ENCODE measurements at regions not wholly inside any gene's neighbourhood (a gene's known extent, or its start where the extent isn't known, plus 50 kb on each side); places are given as distances from the start of the nearest gene placed in this dataset.
"Not testable (repeated sequence)": the region's sequence is repeated elsewhere in the genome, so short reads cannot be mapped to it uniquely, and the experiment has no call there.

DNA sequence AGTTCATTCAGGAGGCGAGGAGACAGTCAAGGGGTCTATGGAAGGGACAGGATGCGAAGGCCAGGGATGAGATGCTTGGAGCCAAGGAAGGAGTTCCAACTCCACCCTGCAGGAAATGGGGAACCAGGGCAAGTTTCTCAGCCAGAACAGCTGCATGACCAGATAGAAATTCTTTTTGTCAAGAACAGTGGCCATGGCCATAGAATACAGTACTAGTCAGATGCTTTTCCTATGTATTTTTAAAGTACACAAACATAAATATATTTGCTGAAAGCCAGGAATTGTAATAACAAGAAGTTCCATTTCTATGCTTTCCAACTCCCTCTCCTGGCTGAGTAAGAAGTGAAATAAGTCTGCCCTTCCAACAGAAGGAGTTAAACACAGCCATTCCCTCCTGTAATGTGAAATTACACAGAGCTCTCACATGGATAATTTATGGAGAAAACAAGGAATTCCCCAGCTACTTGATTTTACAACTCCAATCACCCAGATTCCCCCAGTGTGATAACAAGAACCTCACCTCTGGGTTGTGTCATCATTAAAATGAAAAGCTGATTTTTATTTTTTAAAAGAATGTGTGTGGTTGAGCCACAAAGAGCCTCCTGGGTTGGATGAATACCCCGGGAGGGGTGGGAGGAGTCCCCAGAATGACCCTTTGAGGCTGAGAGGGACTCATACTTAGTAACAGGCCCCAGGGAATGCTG, 124.6 kb upstream of the ARHGEF3 start:
- no peaks in the 10 kb centered on the region for H3K9me3 Mint-ChIP-seq
- H3K27me3 Mint-ChIP-seq: no peaks in the 10 kb centered on the region
- peaks cover 32% of the 10 kb centered on the region for H3K4me1 Mint-ChIP-seq
- TF ChIP-seq, protein P1, sequence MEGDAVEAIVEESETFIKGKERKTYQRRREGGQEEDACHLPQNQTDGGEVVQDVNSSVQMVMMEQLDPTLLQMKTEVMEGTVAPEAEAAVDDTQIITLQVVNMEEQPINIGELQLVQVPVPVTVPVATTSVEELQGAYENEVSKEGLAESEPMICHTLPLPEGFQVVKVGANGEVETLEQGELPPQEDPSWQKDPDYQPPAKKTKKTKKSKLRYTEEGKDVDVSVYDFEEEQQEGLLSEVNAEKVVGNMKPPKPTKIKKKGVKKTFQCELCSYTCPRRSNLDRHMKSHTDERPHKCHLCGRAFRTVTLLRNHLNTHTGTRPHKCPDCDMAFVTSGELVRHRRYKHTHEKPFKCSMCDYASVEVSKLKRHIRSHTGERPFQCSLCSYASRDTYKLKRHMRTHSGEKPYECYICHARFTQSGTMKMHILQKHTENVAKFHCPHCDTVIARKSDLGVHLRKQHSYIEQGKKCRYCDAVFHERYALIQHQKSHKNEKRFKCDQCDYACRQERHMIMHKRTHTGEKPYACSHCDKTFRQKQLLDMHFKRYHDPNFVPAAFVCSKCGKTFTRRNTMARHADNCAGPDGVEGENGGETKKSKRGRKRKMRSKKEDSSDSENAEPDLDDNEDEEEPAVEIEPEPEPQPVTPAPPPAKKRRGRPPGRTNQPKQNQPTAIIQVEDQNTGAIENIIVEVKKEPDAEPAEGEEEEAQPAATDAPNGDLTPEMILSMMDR (IDR thresholded peaks at IDR 0.05): no peak
- ATAC-seq (ENCODE audit: low read depth): no peak
- no peak for DNase-seq
- no peaks in the 10 kb centered on the region for H3K36me3 Mint-ChIP-seq (ENCODE audit: low read depth)
- ChIA-PET CTCF (interaction anchor here (0.6 to 1.5 kb wide), 3 partner anchors 10 to 217 kb away, joined by 3 to 4 read pairs (median 4); no protein-coding TSS in a partner anchor), POLR2A (interaction anchor here (0.9 to 2.2 kb wide), 2 partner anchors 10 to 244 kb away, joined by 3 to 8 read pairs; partner anchors contain the start of gene TASOR)
- intact Hi-C loops (cut with micrococcal nuclease): no loop called here
- no peak overlapping the region for H3K27ac Mint-ChIP-seq
- H3K4me3 Mint-ChIP-seq: no peak overlapping the region

DNA sequence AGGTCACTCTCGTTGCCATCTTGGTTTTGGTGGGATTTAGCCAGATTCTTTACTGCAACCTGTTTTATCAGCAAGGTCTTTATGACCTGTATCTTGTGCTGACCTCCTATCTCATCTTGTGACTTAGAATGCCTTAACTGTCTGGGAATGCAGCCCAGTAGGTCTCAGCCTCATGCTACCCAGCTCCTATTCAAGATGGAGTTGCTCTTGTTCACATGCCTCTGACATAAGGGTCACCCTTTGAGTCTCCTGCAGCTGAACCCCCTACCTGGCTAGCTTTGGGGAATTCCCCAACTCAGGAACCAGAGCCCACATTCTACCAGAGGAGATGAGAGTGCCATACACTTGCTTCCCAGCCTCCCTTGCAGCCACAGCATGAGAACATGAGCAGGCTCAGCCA, 123.0 kb upstream of the ARHGEF3 start:
- H3K27ac Mint-ChIP-seq; H3K4me3 Mint-ChIP-seq; H3K36me3 Mint-ChIP-seq (ENCODE audit: low read depth); DNase-seq; H3K9me3 Mint-ChIP-seq; ATAC-seq (ENCODE audit: low read depth); H3K27me3 Mint-ChIP-seq; CTCF ChIA-PET; intact Hi-C loops (cut with micrococcal nuclease): not testable (repeated sequence)
- POLR2A ChIA-PET: interaction anchor here (2.2 kb wide), 1 partner anchor 8 kb away, joined by 8 read pairs; no protein-coding TSS in a partner anchor
- H3K4me1 Mint-ChIP-seq: peaks cover 38% of the 10 kb centered on the region

DNA sequence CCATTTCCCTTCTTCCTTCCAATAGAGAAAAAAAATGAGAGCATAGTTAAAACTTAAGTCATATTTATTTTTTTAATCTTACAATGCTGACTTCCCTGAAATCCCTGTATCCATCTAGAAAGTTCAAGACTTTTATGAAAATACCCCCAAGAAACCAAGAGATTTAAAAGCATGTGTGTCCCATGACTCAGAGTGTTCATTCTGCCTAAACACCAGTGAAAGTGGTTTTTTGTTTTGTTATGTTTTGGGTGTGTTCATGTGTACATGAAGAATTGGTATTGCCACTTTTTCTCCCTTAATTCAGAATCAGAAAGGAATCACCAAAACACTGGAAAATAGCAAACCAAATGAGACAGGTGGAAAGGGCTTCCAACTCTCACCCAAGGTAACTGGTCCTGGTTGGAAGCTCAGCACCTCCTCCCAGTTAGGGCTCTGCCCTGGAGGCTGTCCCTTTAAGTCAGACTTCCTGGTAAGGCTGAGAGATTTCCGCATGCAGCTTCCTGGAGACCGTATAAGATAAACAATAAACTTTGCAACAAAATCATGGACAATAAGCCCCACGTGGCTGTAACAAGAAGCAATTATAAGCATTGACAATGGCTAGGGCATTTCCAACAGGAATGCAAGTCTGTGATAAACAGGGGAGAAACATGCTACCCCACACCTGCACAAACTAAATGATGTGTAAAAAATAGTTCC, 121.9 kb upstream of the ARHGEF3 start:
- H3K27ac Mint-ChIP-seq: peak overlapping the region; percentile 50
- intact Hi-C loops (cut with micrococcal nuclease): no loop called here
- no peak for DNase-seq
- POLR2A ChIA-PET: interaction anchor here (0.6 kb wide), 1 partner anchor 165 kb away, joined by 4 read pairs; no protein-coding TSS in a partner anchor
- ATAC-seq (ENCODE audit: low read depth): peak; percentile 33
- no peak overlapping the region for H3K4me3 Mint-ChIP-seq
- no peaks in the 10 kb centered on the region for H3K27me3 Mint-ChIP-seq
- CTCF ChIA-PET: no interaction called here
- H3K9me3 Mint-ChIP-seq: no peaks in the 10 kb centered on the region
- TF ChIP-seq, protein P1 (IDR thresholded peaks at IDR 0.05): no peak
- H3K36me3 Mint-ChIP-seq (ENCODE audit: low read depth): no peaks in the 10 kb centered on the region
- peaks cover 48% of the 10 kb centered on the region for H3K4me1 Mint-ChIP-seq

DNA sequence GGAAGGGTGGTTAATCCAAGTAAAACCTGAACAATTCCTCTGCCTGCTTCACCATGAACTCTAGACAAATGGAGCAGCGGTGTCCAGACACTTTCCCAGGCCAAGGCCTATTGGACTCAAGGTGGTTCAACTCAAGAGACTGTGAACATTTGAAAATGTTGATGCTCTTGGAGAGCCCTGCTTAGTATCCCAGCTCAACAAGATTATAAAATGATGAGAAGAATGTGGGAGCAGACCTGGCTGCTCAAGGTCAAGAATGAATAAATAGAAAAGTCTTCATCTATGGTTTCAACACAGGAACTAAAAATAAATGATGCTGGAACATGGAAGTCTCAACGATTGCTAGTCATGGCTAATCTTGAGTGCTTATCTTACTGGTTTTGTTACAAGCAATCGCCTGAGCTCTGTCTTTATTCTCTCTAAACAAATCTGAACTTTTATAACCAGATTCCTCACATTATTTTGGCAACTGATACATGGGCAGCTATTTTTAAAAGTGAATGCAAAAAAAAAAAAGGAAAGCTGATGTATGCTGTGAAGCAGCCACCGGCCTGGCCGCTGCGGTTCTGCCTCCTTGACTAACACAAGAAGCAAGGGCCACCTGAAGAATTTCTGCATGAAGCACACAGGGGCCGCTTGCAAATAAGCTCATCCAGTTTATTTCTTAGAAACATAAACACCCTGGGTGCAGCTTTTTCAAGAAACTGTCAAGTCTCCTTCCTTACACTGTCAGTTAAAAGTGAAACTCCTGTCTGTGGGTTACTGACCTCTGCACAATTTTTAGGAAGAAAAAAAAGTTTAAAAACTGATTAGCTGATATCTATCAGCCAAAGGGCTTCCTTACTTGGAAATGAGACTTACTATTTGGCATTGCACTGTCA, 120.1 kb upstream of the ARHGEF3 start:
- ATAC-seq (ENCODE audit: low read depth) (no peak), DNase-seq (no peak)
- no peaks in the 10 kb centered on the region for H3K36me3 Mint-ChIP-seq (ENCODE audit: low read depth)
- CTCF ChIA-PET: no interaction called here
- peak overlapping the region; percentile 72 for H3K27ac Mint-ChIP-seq
- peaks cover 64% of the 10 kb centered on the region for H3K4me1 Mint-ChIP-seq
- TF ChIP-seq, protein P1 (IDR thresholded peaks at IDR 0.05): no peak
- no peaks in the 10 kb centered on the region for H3K27me3 Mint-ChIP-seq
- intact Hi-C loops (cut with micrococcal nuclease): no loop called here
- peak overlapping the region; percentile 60 for H3K4me3 Mint-ChIP-seq
- POLR2A ChIA-PET: interaction anchor here (1.2 kb wide), 1 partner anchor 39 kb away, joined by 3 read pairs; no protein-coding TSS in a partner anchor
- no peaks in the 10 kb centered on the region for H3K9me3 Mint-ChIP-seq

DNA sequence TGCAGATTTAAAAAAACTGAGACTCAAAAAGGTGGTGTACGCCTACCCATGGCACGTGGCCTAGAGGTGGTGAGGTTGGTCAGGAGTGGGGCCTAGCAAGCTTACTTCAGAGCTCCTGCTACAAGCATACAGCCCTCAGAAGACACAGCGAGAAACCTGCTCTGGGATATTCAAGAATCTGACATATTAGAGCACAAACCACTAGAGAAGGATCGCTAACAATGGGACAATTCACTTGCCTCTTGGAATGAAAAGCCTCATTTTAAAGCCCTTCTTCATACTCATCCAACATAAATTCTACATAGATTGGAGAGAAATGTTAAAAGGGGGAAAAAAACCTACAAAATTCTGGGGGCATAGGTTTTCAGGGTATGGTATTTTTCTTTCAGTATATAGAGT, 118.0 kb upstream of the ARHGEF3 start:
- H3K27ac Mint-ChIP-seq: peak overlapping the region; percentile 66
- no peak for ATAC-seq (ENCODE audit: low read depth)
- TF ChIP-seq, protein P1 (IDR thresholded peaks at IDR 0.05): no peak
- H3K4me3 Mint-ChIP-seq: no peak overlapping the region
- peaks cover 85% of the 10 kb centered on the region for H3K4me1 Mint-ChIP-seq
- DNase-seq: no peak
- ChIA-PET POLR2A (interaction anchor here (1.5 kb wide), 1 partner anchor 40 kb away, joined by 3 read pairs; no protein-coding TSS in a partner anchor), CTCF (no interaction called here)
- no peaks in the 10 kb centered on the region for H3K36me3 Mint-ChIP-seq (ENCODE audit: low read depth)
- no peaks in the 10 kb centered on the region for H3K9me3 Mint-ChIP-seq
- no peaks in the 10 kb centered on the region for H3K27me3 Mint-ChIP-seq
- intact Hi-C loops (cut with micrococcal nuclease): loop anchor here (5.0 kb wide), 3 partner anchors 43 to 753 kb away; partner anchors contain the start of gene APPL1
